Mesenchymal stem cell (in vitro differentiated cells and primary cell): ENCODE measurements at regions not wholly inside any gene's neighbourhood (a gene's known extent, or its start where the extent isn't known, plus 50 kb on each side); places are given as distances from the start of the nearest gene placed in this dataset.

Experiments used
- DNase-seq: peaks from one replicate; pipeline ENCODE4 v3.0.0-alpha.2; 2013
- H2AFZ ChIP-seq: one replicate; pipeline ENCODE4 v1.6.1; 2013; ENCODE audit warnings: low read depth, mild to moderate bottlenecking, control low read depth, inconsistent platforms, low read length, moderate library complexity
- H2AK5ac ChIP-seq: 2 replicates; pipeline ENCODE4 v1.6.1; 2013; ENCODE audit warnings: low read length, moderate library complexity, mild to moderate bottlenecking, inconsistent platforms; ENCODE audit not compliant: severe bottlenecking
- H2BK120ac ChIP-seq: one replicate; pipeline ENCODE4 v1.6.1; 2013; ENCODE audit warnings: low read depth, mild to moderate bottlenecking, inconsistent platforms, low read length, moderate library complexity
- H2BK12ac ChIP-seq, 2 experiments: one replicate each; pipeline ENCODE4 v1.6.1; 2013; ENCODE audit warnings: inconsistent platforms in 2 of 2, low read length in 2 of 2, mild to moderate bottlenecking in 2 of 2, moderate library complexity in 2 of 2, control low read depth in 1 of 2
- H2BK15ac ChIP-seq: one replicate; pipeline ENCODE4 v1.6.1; 2013; ENCODE audit warnings: mild to moderate bottlenecking, low read depth, inconsistent platforms; ENCODE audit not compliant: poor library complexity, severe bottlenecking
- H2BK5ac ChIP-seq: 2 replicates; pipeline ENCODE4 v1.6.1; 2013; ENCODE audit warnings: low read depth, mild to moderate bottlenecking, low read length, control low read depth, inconsistent platforms; ENCODE audit not compliant: poor library complexity, severe bottlenecking
- H3K14ac ChIP-seq, 2 experiments: one replicate each; pipeline ENCODE4 v1.6.1; 2013; ENCODE audit warnings: inconsistent platforms in 2 of 2, low read length in 2 of 2, control low read depth in 1 of 2, mild to moderate bottlenecking in 1 of 2, moderate library complexity in 1 of 2
- H3K18ac ChIP-seq, 2 experiments: one replicate each; pipeline ENCODE4 v1.6.1; 2013; ENCODE audit warnings: inconsistent platforms in 2 of 2, low read length in 2 of 2, control low read depth in 1 of 2, low read depth in 1 of 2, mild to moderate bottlenecking in 1 of 2
- H3K23ac ChIP-seq, 2 experiments: one replicate each; pipeline ENCODE4 v1.6.1; 2013; ENCODE audit warnings: inconsistent platforms in 2 of 2, low read length in 2 of 2, mild to moderate bottlenecking in 2 of 2, moderate library complexity in 2 of 2, control low read depth in 1 of 2
- H3K27ac ChIP-seq: 2 replicates; pipeline ENCODE4 v1.5.1; 2013; ENCODE audit warnings: mild to moderate bottlenecking, moderate library complexity, low read length, control low read depth, inconsistent platforms; ENCODE audit not compliant: poor library complexity, severe bottlenecking
- H3K27me3 ChIP-seq, 2 experiments: 2 replicates each; pipeline versions ENCODE4 v1.6.1 to v1.7.0; 2013; ENCODE audit warnings: low read length in 2 of 2, mild to moderate bottlenecking in 2 of 2, moderate library complexity in 2 of 2, control low read depth in 1 of 2, inconsistent platforms in 1 of 2; ENCODE audit not compliant: control insufficient read depth in 1 of 2, insufficient read depth in 1 of 2
- H3K36me3 ChIP-seq, 2 experiments: 2 replicates each; pipeline versions ENCODE4 v1.6.1 to v1.7.0; 2013; ENCODE audit warnings: low read length in 2 of 2, control low read depth in 1 of 2, inconsistent platforms in 1 of 2, low read depth in 1 of 2, mild to moderate bottlenecking in 1 of 2; ENCODE audit not compliant: insufficient read depth in 2 of 2, control insufficient read depth in 1 of 2
- H3K4ac ChIP-seq, 2 experiments: one replicate each; pipeline ENCODE4 v1.6.1; 2013; ENCODE audit warnings: inconsistent platforms in 2 of 2, low read length in 2 of 2, mild to moderate bottlenecking in 2 of 2, moderate library complexity in 2 of 2, control low read depth in 1 of 2, low read depth in 1 of 2
- H3K4me1 ChIP-seq: 2 replicates; pipeline ENCODE4 v1.6.1; 2013; ENCODE audit warnings: low read depth, low read length, control low read depth; ENCODE audit not compliant: control insufficient read depth, insufficient read depth
- H3K4me2 ChIP-seq: 2 replicates; pipeline ENCODE4 v1.6.1; 2013; ENCODE audit warnings: low read length, mild to moderate bottlenecking, inconsistent platforms; ENCODE audit not compliant: poor library complexity, severe bottlenecking
- H3K4me3 ChIP-seq, 2 experiments: 2 replicates each; pipeline versions ENCODE4 v1.5.1 to v1.7.0; 2013; ENCODE audit warnings: low read length in 2 of 2, mild to moderate bottlenecking in 2 of 2, control low read depth in 1 of 2, low read depth in 1 of 2; ENCODE audit not compliant: insufficient read depth in 1 of 2
- H3K79me1 ChIP-seq: replicated peaks from 2 replicates; pipeline ENCODE4 v1.6.1; 2013; ENCODE audit warnings: mild to moderate bottlenecking, control low read depth, low read length, inconsistent platforms; ENCODE audit not compliant: poor library complexity, severe bottlenecking
- H3K9ac ChIP-seq: 2 replicates; pipeline ENCODE4 v1.7.0; 2013; ENCODE audit warnings: mild to moderate bottlenecking, low read length, moderate library complexity
- H3K9me3 ChIP-seq: 2 replicates; pipeline ENCODE4 v1.7.0; 2013; ENCODE audit warnings: mild to moderate bottlenecking, low read length; ENCODE audit not compliant: control insufficient read depth
- H4K8ac ChIP-seq: one replicate; pipeline ENCODE4 v1.6.1; 2013; ENCODE audit warnings: inconsistent platforms, mild to moderate bottlenecking, low read length, moderate library complexity
- H4K91ac ChIP-seq: one replicate; pipeline ENCODE4 v1.6.1; 2013; ENCODE audit warnings: mild to moderate bottlenecking, low read length, inconsistent platforms
- WGBS: methylation state at CpG from one replicate; pipeline ENCODE4 v1.1.7; 2013; ENCODE audit warnings: mixed read lengths; 5-methylcytosine and 5-hydroxymethylcytosine counted together

DNA sequence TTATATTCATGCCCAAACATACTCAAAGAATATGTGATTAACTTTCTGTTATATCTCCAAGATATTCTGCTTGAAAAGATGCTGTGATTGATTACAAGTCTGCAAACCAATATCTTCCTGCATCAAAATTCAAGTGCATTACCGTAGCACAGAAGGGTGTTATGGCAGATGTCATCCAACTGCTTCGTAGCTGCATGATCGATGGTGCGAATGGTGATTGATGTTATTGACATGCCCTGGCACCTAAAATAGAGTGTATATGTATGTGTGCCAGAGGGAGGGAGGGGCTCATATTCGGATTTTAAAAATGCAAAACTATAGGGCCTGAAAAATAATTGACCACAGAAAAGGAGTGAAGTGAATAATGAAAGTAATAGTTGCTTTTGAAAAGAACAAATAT, 882.1 kb upstream of the NUDT12 start:
- no peak overlapping the region for H3K9ac ChIP-seq
- no peaks in the 10 kb centered on the region for H3K27me3 ChIP-seq
- no peak overlapping the region for H2BK12ac ChIP-seq
- no peak overlapping the region for H3K4me2 ChIP-seq
- no peak overlapping the region for H2BK5ac ChIP-seq
- H3K9me3 ChIP-seq: no peaks in the 10 kb centered on the region
- H3K27ac ChIP-seq: no peak overlapping the region
- no peak overlapping the region for H2BK15ac ChIP-seq
- 93% methylated on average over 5 of the region's 5 CpGs for WGBS
- no peak overlapping the region for H3K4ac ChIP-seq
- no peak overlapping the region for H4K91ac ChIP-seq
- no peak overlapping the region for H3K14ac ChIP-seq
- peaks cover 1% of the 10 kb centered on the region for H3K4me1 ChIP-seq
- H3K23ac ChIP-seq: no peak overlapping the region
- H2BK120ac ChIP-seq: no peak overlapping the region
- H2AFZ ChIP-seq: no peak overlapping the region
- DNase-seq: no peak
- H2AK5ac ChIP-seq: no peak overlapping the region
- H3K18ac ChIP-seq: no peak overlapping the region
- no peaks in the 10 kb centered on the region for H3K36me3 ChIP-seq
- H4K8ac ChIP-seq: no peak overlapping the region
- H3K79me1 ChIP-seq: no peaks in the 10 kb centered on the region
- no peak overlapping the region for H3K4me3 ChIP-seq

DNA sequence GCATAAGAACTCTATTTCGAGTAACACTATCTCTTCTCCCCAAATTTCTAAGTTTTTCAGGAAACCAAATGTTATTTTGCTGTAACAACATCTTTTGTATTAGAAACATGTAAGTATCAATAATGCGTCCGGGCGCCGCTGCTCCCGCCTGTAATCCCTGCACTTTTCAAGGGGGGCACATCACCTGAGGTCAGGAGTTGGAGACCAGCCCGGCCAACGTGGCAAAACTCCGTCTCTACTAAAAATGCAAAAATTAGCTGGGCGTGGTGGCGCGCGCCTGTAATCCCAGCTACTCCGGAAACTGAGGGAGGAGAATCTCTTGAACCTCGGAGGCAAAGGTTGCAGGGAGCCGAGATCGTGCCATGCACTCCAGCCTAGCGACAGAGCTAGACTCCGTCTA, 881.1 kb upstream of the NUDT12 start:
- H3K27me3 ChIP-seq: no peaks in the 10 kb centered on the region
- H3K79me1 ChIP-seq: no peaks in the 10 kb centered on the region
- H4K91ac ChIP-seq: no peak overlapping the region
- no peak overlapping the region for H2BK12ac ChIP-seq
- H3K4me3 ChIP-seq: no peak overlapping the region
- H3K36me3 ChIP-seq: no peaks in the 10 kb centered on the region
- WGBS: 98% methylated on average over 16 of the region's 19 CpGs
- no peak overlapping the region for H3K18ac ChIP-seq
- H3K14ac ChIP-seq: no peak overlapping the region
- no peak overlapping the region for H2BK5ac ChIP-seq
- no peak overlapping the region for H4K8ac ChIP-seq
- H2AFZ ChIP-seq: no peak overlapping the region
- H3K27ac ChIP-seq: no peak overlapping the region
- no peak overlapping the region for H2BK120ac ChIP-seq
- H2AK5ac ChIP-seq: no peak overlapping the region
- H3K4me1 ChIP-seq: peaks cover 1% of the 10 kb centered on the region
- no peak overlapping the region for H3K9ac ChIP-seq
- no peak overlapping the region for H3K23ac ChIP-seq
- H3K4me2 ChIP-seq: no peak overlapping the region
- H3K9me3 ChIP-seq: no peaks in the 10 kb centered on the region
- no peak overlapping the region for H2BK15ac ChIP-seq
- DNase-seq: no peak
- no peak overlapping the region for H3K4ac ChIP-seq

- no peak overlapping the region for H2AK5ac ChIP-seq
- no peaks in the 10 kb centered on the region for H3K9me3 ChIP-seq
- no peak overlapping the region for H3K4me2 ChIP-seq
- H2BK5ac ChIP-seq: no peak overlapping the region
- 68% methylated on average over 4 of the region's 4 CpGs for WGBS
- H3K27me3 ChIP-seq: no peaks in the 10 kb centered on the region
- no peak for DNase-seq
- H3K36me3 ChIP-seq: no peaks in the 10 kb centered on the region
- H3K23ac ChIP-seq: no peak overlapping the region
- no peak overlapping the region for H2BK120ac ChIP-seq
- H3K4ac ChIP-seq: no peak overlapping the region
- H4K8ac ChIP-seq: no peak overlapping the region
- peak overlapping the region in 1 of 2 experiments; percentile 12 for H3K18ac ChIP-seq
- no peak overlapping the region for H2BK12ac ChIP-seq
- H3K27ac ChIP-seq: no peak overlapping the region
- H3K9ac ChIP-seq: no peak overlapping the region
- no peak overlapping the region for H3K4me3 ChIP-seq
- no peaks in the 10 kb centered on the region for H3K4me1 ChIP-seq
- H3K79me1 ChIP-seq: no peaks in the 10 kb centered on the region
- no peak overlapping the region for H3K14ac ChIP-seq
- no peak overlapping the region for H4K91ac ChIP-seq
- H2AFZ ChIP-seq: no peak overlapping the region
- H2BK15ac ChIP-seq: no peak overlapping the region
Measured at GRCh38 chr5:104431981-104432380, 869.4 kb upstream of the NUDT12 start.

- Histone ChIP-seq H3K14ac (no peak overlapping the region), H3K27ac (no peak overlapping the region)
Measured at GRCh38 chr5:104431002-104431620, 868.5 kb upstream of the NUDT12 start.

More at GRCh38 chr5:104431002-104431620, 868.5 kb upstream of the NUDT12 start:
- no peak overlapping the region for H2BK5ac ChIP-seq
- H2AK5ac ChIP-seq: no peak overlapping the region
- H2BK15ac ChIP-seq: no peak overlapping the region
- no peak overlapping the region for H2BK12ac ChIP-seq
- H3K4ac ChIP-seq: no peak overlapping the region
- no peak for DNase-seq
- H3K27me3 ChIP-seq: no peaks in the 10 kb centered on the region
- H4K91ac ChIP-seq: no peak overlapping the region
- H3K9me3 ChIP-seq: no peaks in the 10 kb centered on the region
- no peaks in the 10 kb centered on the region for H3K4me1 ChIP-seq
- H3K9ac ChIP-seq: no peak overlapping the region
- WGBS: 86% methylated on average over 3 of the region's 4 CpGs
- H3K4me3 ChIP-seq: no peak overlapping the region
- no peak overlapping the region for H3K23ac ChIP-seq
- no peak overlapping the region for H2AFZ ChIP-seq
- H2BK120ac ChIP-seq: no peak overlapping the region
- H4K8ac ChIP-seq: no peak overlapping the region
- H3K18ac ChIP-seq: no peak overlapping the region
- no peaks in the 10 kb centered on the region for H3K79me1 ChIP-seq
- no peak overlapping the region for H3K4me2 ChIP-seq
- no peaks in the 10 kb centered on the region for H3K36me3 ChIP-seq
